Hepatocyte (in vitro differentiated cells): ENCODE measurements at regions not wholly inside any gene's neighbourhood (a gene's known extent, or its start where the extent isn't known, plus 50 kb on each side); places are given as distances from the start of the nearest gene placed in this dataset.

ENCODE experiments used
- DNase-seq: peaks from one replicate; pipeline ENCODE4 v3.0.0-alpha.2; 2016; ENCODE audit warnings: low spot score
- H2AFZ ChIP-seq: fragments of 200-600 bp; sonication (generic); 2 replicates; pipeline ENCODE4 v1.6.0; 2016; ENCODE audit warnings: antibody characterized with exemption, mild to moderate bottlenecking
- H3K27ac ChIP-seq: fragments of 200-600 bp; sonication (generic); 2 replicates; pipeline ENCODE4 v1.5.1; 2016; ENCODE audit warnings: mild to moderate bottlenecking
- H3K27me3 ChIP-seq: fragments of 200-600 bp; sonication (generic); 2 replicates; pipeline ENCODE4 v1.6.1; 2016
- H3K36me3 ChIP-seq: fragments of 200-600 bp; sonication (generic); replicated peaks from 2 replicates; pipeline ENCODE4 v1.5.1; 2016; ENCODE audit warnings: low read depth; ENCODE audit not compliant: insufficient read depth
- H3K4me1 ChIP-seq: fragments of 200-600 bp; sonication (generic); 2 replicates; pipeline ENCODE4 v1.5.1; 2016; ENCODE audit warnings: mild to moderate bottlenecking, moderate library complexity; ENCODE audit not compliant: insufficient read depth
- H3K4me2 ChIP-seq: fragments of 200-600 bp; sonication (generic); 2 replicates; pipeline ENCODE4 v1.6.0; 2016
- H3K4me3 ChIP-seq: fragments of 200-600 bp; sonication (generic); 2 replicates; pipeline ENCODE4 v1.5.1; 2016; ENCODE audit warnings: mild to moderate bottlenecking
- H3K79me2 ChIP-seq: fragments of 200-600 bp; sonication (generic); 2 replicates; pipeline ENCODE4 v1.6.0; 2017; ENCODE audit warnings: mild to moderate bottlenecking
- H3K9me2 ChIP-seq: fragments of 200-600 bp; sonication (generic); replicated peaks from 2 replicates; pipeline ENCODE4 v1.6.0; 2017; ENCODE audit warnings: mild to moderate bottlenecking; ENCODE audit not compliant: insufficient read depth
- H3K9me3 ChIP-seq: fragments of 200-600 bp; sonication (generic); 2 replicates; pipeline ENCODE4 v1.5.1; 2016; ENCODE audit warnings: low read depth, mild to moderate bottlenecking
- H4K20me1 ChIP-seq: fragments of 200-600 bp; sonication (generic); 2 replicates; pipeline ENCODE4 v1.6.0; 2016; ENCODE audit warnings: mild to moderate bottlenecking; ENCODE audit not compliant: insufficient read depth, poor library complexity, severe bottlenecking
- EZH2 ChIP-seq: fragments of 200-600 bp; sonication (generic); IDR thresholded peaks from 2 replicates; pipeline ENCODE4 v1.6.1; 2016; ENCODE audit warnings: antibody characterized with exemption, mild to moderate bottlenecking, borderline replicate concordance
- EZH2phosphoT487 ChIP-seq: fragments of 200-600 bp; sonication (generic); IDR thresholded peaks from one replicate; pipeline ENCODE4 v1.6.1; 2018; ENCODE audit warnings: antibody characterized with exemption, mild to moderate bottlenecking, low read depth, moderate library complexity; ENCODE audit not compliant: unreplicated experiment, severe bottlenecking
- WGBS: methylation state at CpG from one replicate; pipeline ENCODE4 v1.1.6; 2016; ENCODE audit warnings: low lambda C conversion rate; ENCODE audit errors: missing lambda C conversion rate; 5-methylcytosine and 5-hydroxymethylcytosine counted together
- TF ChIP-seq, protein P1 (sequence below): fragments of 200-600 bp; sonication (generic); IDR thresholded peaks from 2 replicates; pipeline ENCODE4 v1.5.1; 2016; ENCODE audit warnings: antibody characterized with exemption, mild to moderate bottlenecking; ENCODE audit not compliant: poor library complexity

DNA sequence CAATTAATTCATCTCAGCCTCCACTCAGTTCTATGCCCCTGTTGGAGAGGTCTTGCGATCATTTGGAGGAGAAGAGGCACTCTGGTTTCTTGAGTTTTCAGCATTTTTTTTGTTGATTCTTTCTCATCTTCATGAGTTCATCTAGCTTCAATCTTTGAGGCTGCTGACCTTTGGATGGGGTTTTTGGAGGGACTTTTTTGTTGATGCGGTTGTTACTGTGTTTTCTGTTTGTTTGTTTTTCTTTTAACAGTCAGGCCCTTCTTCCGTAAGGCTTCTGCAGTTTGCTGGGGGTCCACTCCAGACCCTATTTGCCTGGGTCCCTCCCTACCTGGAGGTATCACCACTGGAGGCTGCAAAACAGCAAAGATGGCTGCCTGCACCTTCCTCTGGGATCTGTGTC is 149.9 kb upstream of the RBBP8 start:
- Histone ChIP-seq H2AFZ (no peak overlapping the region), H3K4me1 (no peaks in the 10 kb centered on the region), H3K4me2 (no peak overlapping the region), H3K27me3 (no peaks in the 10 kb centered on the region), H3K79me2 (no peaks in the 10 kb centered on the region), H4K20me1 (no peaks in the 10 kb centered on the region), H3K9me2 (no peaks in the 10 kb centered on the region), H3K9me3 (no peaks in the 10 kb centered on the region), H3K4me3 (no peak overlapping the region), H3K27ac (no peak overlapping the region), H3K36me3 (no peaks in the 10 kb centered on the region)
- DNase-seq, result no peak
- 91% methylated on average over 3 of the region's 3 CpGs for WGBS
- TF ChIP-seq EZH2phosphoT487 (no peak), EZH2 (no peak)
- TF ChIP-seq, protein P1, sequence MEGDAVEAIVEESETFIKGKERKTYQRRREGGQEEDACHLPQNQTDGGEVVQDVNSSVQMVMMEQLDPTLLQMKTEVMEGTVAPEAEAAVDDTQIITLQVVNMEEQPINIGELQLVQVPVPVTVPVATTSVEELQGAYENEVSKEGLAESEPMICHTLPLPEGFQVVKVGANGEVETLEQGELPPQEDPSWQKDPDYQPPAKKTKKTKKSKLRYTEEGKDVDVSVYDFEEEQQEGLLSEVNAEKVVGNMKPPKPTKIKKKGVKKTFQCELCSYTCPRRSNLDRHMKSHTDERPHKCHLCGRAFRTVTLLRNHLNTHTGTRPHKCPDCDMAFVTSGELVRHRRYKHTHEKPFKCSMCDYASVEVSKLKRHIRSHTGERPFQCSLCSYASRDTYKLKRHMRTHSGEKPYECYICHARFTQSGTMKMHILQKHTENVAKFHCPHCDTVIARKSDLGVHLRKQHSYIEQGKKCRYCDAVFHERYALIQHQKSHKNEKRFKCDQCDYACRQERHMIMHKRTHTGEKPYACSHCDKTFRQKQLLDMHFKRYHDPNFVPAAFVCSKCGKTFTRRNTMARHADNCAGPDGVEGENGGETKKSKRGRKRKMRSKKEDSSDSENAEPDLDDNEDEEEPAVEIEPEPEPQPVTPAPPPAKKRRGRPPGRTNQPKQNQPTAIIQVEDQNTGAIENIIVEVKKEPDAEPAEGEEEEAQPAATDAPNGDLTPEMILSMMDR, result no peak

DNA sequence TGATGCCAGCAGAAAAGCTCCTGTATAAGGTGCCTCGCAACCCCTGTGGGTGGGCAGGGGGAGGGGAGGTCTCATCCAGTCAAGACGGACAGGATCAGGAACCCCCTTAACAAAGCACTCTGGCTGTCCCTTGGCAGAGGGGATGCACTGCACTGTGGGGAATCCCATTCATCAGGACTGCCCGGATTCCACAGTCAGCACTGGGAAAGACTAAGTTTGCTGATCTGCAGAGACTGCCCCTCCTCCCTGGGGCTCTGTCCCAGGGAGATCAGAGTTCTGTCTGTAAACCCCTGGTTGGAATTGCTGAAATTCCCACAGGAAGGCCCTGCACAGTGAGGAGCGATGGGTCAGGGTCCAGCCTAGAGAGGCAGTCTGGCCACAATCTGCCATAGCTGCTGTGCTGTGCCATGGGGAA is 149.5 kb upstream of the RBBP8 start:
- Histone ChIP-seq H3K27me3 (no peaks in the 10 kb centered on the region), H3K4me1 (no peaks in the 10 kb centered on the region), H3K27ac (no peak overlapping the region), H3K4me3 (no peak overlapping the region), H3K9me2 (no peaks in the 10 kb centered on the region), H4K20me1 (no peaks in the 10 kb centered on the region), H3K79me2 (no peaks in the 10 kb centered on the region), H3K9me3 (no peaks in the 10 kb centered on the region), H3K36me3 (no peaks in the 10 kb centered on the region), H2AFZ (no peak overlapping the region), H3K4me2 (no peak overlapping the region)
- WGBS, result 65% methylated on average over 4 of the region's 4 CpGs
- TF ChIP-seq, protein P1, result no peak
- TF ChIP-seq EZH2 (no peak), EZH2phosphoT487 (no peak)
- DNase-seq, result peak; percentile 10

DNA sequence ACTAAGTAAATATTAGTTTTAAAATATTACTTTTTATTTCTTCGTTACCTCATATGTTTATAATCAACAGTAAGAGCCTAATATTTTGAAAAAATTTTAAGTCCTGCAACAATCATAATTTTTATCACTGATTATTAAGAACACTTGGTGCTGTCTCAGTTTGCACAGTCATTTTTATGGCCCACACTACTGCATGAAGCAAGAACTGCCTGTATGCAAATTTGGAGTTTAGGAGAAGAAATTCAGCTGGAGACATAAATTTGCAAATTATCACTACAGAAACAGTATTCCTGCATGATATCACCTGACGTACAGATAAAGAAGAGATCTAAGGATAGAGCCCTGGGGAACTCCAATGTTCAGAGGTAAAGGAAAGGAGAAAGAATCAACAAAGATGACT is 144.1 kb upstream of the RBBP8 start:
- TF ChIP-seq EZH2, result no peak
- no peak for TF ChIP-seq EZH2phosphoT487
- TF ChIP-seq, protein P1, result no peak
- H3K27me3 ChIP-seq, result no peaks in the 10 kb centered on the region
- H3K27ac ChIP-seq, result peak overlapping the region; percentile 87

DNA sequence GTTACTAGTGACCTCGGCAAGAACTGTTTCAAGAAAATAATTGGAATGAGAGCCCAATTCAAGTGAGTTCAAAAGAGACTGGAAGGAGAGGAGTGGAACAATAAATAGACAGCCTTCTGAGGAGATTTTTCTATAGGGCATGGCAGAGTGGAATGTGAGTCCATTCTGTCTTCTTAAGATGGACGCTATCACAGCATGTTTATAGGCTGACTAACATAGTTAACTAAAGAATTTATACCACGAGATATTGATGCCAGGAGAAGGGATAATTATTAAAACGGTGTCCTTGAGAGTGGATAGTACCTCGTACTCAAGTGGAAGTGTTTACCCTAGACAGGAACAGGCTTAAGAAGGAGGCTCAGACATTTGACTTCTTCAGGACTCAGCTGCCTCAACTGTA is 143.5 kb upstream of the RBBP8 start:
- Histone ChIP-seq H3K4me2 (peak overlapping the region; percentile 10), H3K4me3 (no peak overlapping the region), H4K20me1 (no peaks in the 10 kb centered on the region), H3K27me3 (no peaks in the 10 kb centered on the region), H3K4me1 (peaks cover 5% of the 10 kb centered on the region), H2AFZ (no peak overlapping the region), H3K27ac (peak overlapping the region; percentile 87), H3K36me3 (no peaks in the 10 kb centered on the region), H3K79me2 (no peaks in the 10 kb centered on the region), H3K9me2 (no peaks in the 10 kb centered on the region), H3K9me3 (no peaks in the 10 kb centered on the region)
- TF ChIP-seq, protein P1, result no peak
- TF ChIP-seq EZH2phosphoT487, result no peak
- WGBS, result 69% methylated on average over 5 of the region's 5 CpGs
- DNase-seq, result no peak

More for the DNA sequence above, 144.1 kb upstream of the RBBP8 start:
- H3K9me2 ChIP-seq, result no peaks in the 10 kb centered on the region
- peak overlapping the region; percentile 10 for H3K4me2 ChIP-seq
- H3K4me3 ChIP-seq, result no peak overlapping the region
- H3K4me1 ChIP-seq, result peaks cover 5% of the 10 kb centered on the region
- H2AFZ ChIP-seq, result no peak overlapping the region
- H3K9me3 ChIP-seq, result no peaks in the 10 kb centered on the region
- DNase-seq, result no peak
- 70% methylated on average over 2 of the region's 2 CpGs for WGBS
- H4K20me1 ChIP-seq, result no peaks in the 10 kb centered on the region
- H3K36me3 ChIP-seq, result no peaks in the 10 kb centered on the region
- no peaks in the 10 kb centered on the region for H3K79me2 ChIP-seq
